SK-N-SH (cell line): ENCODE measurements at regions not wholly inside any gene's neighbourhood (a gene's known extent, or its start where the extent isn't known, plus 50 kb on each side); places are given as distances from the start of the nearest gene placed in this dataset.

Source experiments
- CTCF ChIA-PET: fragments of 300-600, 350-600 bp; formaldehyde crosslinking; extraction: SDS; loops from one replicate; lab custom pipeline; 2021; lab: Yijun Ruan, JAX
- POLR2A ChIA-PET: fragments of 350-600 bp; sonication (Branson Sonifier 250); formaldehyde crosslinking; extraction: SDS; loops from one replicate; lab custom pipeline; 2020; ENCODE audit warnings: antibody characterized with exemption, inconsistent platforms; lab: Yijun Ruan, JAX
- DNase-seq: peaks from one replicate; pipeline ENCODE4 v3.0.0; 2012
- H2AFZ ChIP-seq: fragments of 200-600 bp; sonication (generic); 2 replicates; pipeline ENCODE4 v1.8.1; 2016; ENCODE audit warnings: antibody characterized with exemption, mild to moderate bottlenecking, low read depth
- H3F3A ChIP-seq: fragments of 200-600 bp; sonication (generic); replicated peaks from 2 replicates; pipeline ENCODE3; 2016; ENCODE audit warnings: antibody characterized with exemption, mild to moderate bottlenecking; ENCODE audit not compliant: insufficient read depth
- H3K27ac ChIP-seq, 2 experiments: fragments of 200-500 bp in 1 of 2; fragments of 200-600 bp in 1 of 2; sonication (Bioruptor generic) in 1 of 2; sonication (generic), shearing (Covaris generic) in 1 of 2; 2 replicates each; pipeline versions ENCODE4 v1.5.1 to v1.6.1; 2014 to 2016; ENCODE audit warnings: low read depth in 2 of 2, inconsistent platforms in 1 of 2, low read length in 1 of 2, mild to moderate bottlenecking in 1 of 2, mixed read lengths in 1 of 2
- H3K27me3 ChIP-seq: fragments of 200-600 bp; sonication (generic), shearing (Covaris generic); 2 replicates; pipeline ENCODE4 v1.6.1; 2016; ENCODE audit warnings: mixed run types; ENCODE audit not compliant: insufficient read depth
- H3K36me3 ChIP-seq, 2 experiments: fragments of 200-500 bp in 1 of 2; fragments of 200-600 bp in 1 of 2; sonication (Bioruptor generic) in 1 of 2; sonication (generic) in 1 of 2; replicated peaks in 1 of 2; 2 replicates each; pipeline versions ENCODE3 to v1.5.1; 2014 to 2016; ENCODE audit warnings: low read length in 1 of 2, mild to moderate bottlenecking in 1 of 2; ENCODE audit not compliant: insufficient read depth in 2 of 2, control insufficient read depth in 1 of 2
- H3K4me1 ChIP-seq, 2 experiments: fragments of 200-500 bp in 1 of 2; fragments of 200-600 bp in 1 of 2; sonication (Bioruptor generic) in 1 of 2; sonication (generic), shearing (Covaris generic) in 1 of 2; 2 replicates each; pipeline versions ENCODE4 v1.5.1 to v1.6.1; 2014 to 2016; ENCODE audit warnings: low read depth in 1 of 2, low read length in 1 of 2, mixed run types in 1 of 2; ENCODE audit not compliant: insufficient read depth in 2 of 2, control insufficient read depth in 1 of 2
- H3K4me2 ChIP-seq: fragments of 200-600 bp; sonication (generic), shearing (Covaris generic); 2 replicates; pipeline ENCODE4 v1.6.1; 2017; ENCODE audit warnings: mixed run types
- H3K4me3 ChIP-seq, 2 experiments: fragments of 200-500 bp in 1 of 2; fragments of 200-600 bp in 1 of 2; sonication (Bioruptor generic) in 1 of 2; sonication (generic), shearing (Covaris generic) in 1 of 2; 2 replicates each; pipeline versions ENCODE4 v1.5.1 to v1.8.1; 2014 to 2016; ENCODE audit warnings: low read depth in 2 of 2, inconsistent platforms in 1 of 2, low read length in 1 of 2, mild to moderate bottlenecking in 1 of 2, mixed read lengths in 1 of 2, moderate library complexity in 1 of 2
- H3K79me2 ChIP-seq: fragments of 200-600 bp; sonication (generic); 2 replicates; pipeline ENCODE4 v1.8.1; 2017; ENCODE audit warnings: mild to moderate bottlenecking; ENCODE audit not compliant: insufficient read depth
- H3K9ac ChIP-seq: fragments of 200-600 bp; sonication (generic); 2 replicates; pipeline ENCODE4 v1.6.1; 2017; ENCODE audit warnings: mixed run types
- H3K9me2 ChIP-seq: fragments of 200-600 bp; sonication (generic); 2 replicates; pipeline ENCODE4 v1.6.1; 2017; ENCODE audit warnings: mixed run types
- H3K9me3 ChIP-seq: fragments of 200-600 bp; sonication (generic); 2 replicates; pipeline ENCODE4 v1.6.1; 2017; ENCODE audit warnings: mixed run types, mild to moderate bottlenecking, moderate library complexity
- H4K20me1 ChIP-seq: fragments of 200-600 bp; sonication (generic); 2 replicates; pipeline ENCODE4 v1.6.1; 2017; ENCODE audit warnings: mild to moderate bottlenecking, mixed run types; ENCODE audit not compliant: insufficient read depth
- CHD2 ChIP-seq: fragments of 150-350 bp; IDR thresholded peaks from 2 replicates; pipeline ENCODE4 v1.6.1; 2018; ENCODE audit warnings: low read length; ENCODE audit not compliant: partially characterized antibody
- EP300 ChIP-seq, 2 experiments: IDR thresholded peaks; 2 replicates each; pipeline versions ENCODE4 v1.4.0 to v1.6.1; 2012; ENCODE audit warnings: borderline replicate concordance in 1 of 2, low read depth in 1 of 2, low read length in 1 of 2
- EZH2phosphoT487 ChIP-seq: fragments of 200-600 bp; sonication (generic); IDR thresholded peaks from 2 replicates; pipeline ENCODE4 v1.6.1; 2017; ENCODE audit warnings: low read depth, mixed run types, mild to moderate bottlenecking, antibody characterized with exemption, moderate library complexity, borderline replicate concordance
- FOSL2 ChIP-seq: IDR thresholded peaks from 2 replicates; pipeline ENCODE4 v1.4.0; 2012; ENCODE audit warnings: low read depth, mild to moderate bottlenecking, moderate library complexity, borderline replicate concordance
- GATA2 ChIP-seq: sonication (generic); formaldehyde crosslinking; IDR thresholded peaks from 2 replicates; pipeline ENCODE4 v1.5.0; 2020; ENCODE audit warnings: mild to moderate bottlenecking, missing genetic modification reagents
- MXI1 ChIP-seq: IDR thresholded peaks from 2 replicates; pipeline ENCODE4 v1.6.1; 2012; ENCODE audit warnings: mild to moderate bottlenecking, low read depth, low read length, improper control_type of control experiment
- TCF12 ChIP-seq: IDR thresholded peaks from 2 replicates; pipeline ENCODE4 v1.4.0; 2012
- TEAD4 ChIP-seq: IDR thresholded peaks from 2 replicates; pipeline ENCODE4 v1.4.0; 2012; ENCODE audit warnings: mild to moderate bottlenecking, borderline replicate concordance; ENCODE audit not compliant: insufficient read depth
- TF ChIP-seq, protein P1 (sequence below): IDR thresholded peaks from 2 replicates; pipeline ENCODE4 v1.4.0; 2012; ENCODE audit warnings: low read depth, borderline replicate concordance
- TF ChIP-seq, protein P2 (sequence below): fragments of 200-600 bp; sonication (generic); IDR thresholded peaks from 2 replicates; pipeline ENCODE4 v1.6.1; 2017; ENCODE audit warnings: antibody characterized with exemption, mild to moderate bottlenecking, moderate library complexity
- TF ChIP-seq, protein P3 (sequence below): IDR thresholded peaks from 2 replicates; pipeline ENCODE4 v1.6.1; 2012; ENCODE audit warnings: mild to moderate bottlenecking, low read depth, low read length, moderate library complexity

DNA sequence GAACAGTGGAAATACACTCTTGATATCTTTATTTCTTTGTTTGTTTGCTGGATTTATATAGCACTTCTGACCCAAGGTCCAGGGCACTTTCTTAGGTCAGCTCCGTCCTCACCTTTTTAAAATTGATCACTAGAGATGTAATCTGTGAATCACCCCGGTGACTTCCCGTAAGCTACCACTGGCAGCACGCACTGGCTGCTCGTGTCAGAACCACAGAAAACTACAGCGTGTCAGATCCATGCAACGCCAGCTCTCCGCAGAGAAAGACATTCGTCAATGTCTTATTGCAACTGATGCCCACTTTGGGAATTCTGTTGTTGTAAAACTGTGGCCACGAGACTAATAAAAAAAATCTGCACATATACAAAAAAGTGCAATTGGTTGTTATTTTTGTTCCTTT, 779.4 kb upstream of the ZEB2 start (continued):
- TF ChIP-seq, protein P1, sequence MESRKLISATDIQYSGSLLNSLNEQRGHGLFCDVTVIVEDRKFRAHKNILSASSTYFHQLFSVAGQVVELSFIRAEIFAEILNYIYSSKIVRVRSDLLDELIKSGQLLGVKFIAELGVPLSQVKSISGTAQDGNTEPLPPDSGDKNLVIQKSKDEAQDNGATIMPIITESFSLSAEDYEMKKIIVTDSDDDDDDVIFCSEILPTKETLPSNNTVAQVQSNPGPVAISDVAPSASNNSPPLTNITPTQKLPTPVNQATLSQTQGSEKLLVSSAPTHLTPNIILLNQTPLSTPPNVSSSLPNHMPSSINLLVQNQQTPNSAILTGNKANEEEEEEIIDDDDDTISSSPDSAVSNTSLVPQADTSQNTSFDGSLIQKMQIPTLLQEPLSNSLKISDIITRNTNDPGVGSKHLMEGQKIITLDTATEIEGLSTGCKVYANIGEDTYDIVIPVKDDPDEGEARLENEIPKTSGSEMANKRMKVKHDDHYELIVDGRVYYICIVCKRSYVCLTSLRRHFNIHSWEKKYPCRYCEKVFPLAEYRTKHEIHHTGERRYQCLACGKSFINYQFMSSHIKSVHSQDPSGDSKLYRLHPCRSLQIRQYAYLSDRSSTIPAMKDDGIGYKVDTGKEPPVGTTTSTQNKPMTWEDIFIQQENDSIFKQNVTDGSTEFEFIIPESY = no peak
- TF ChIP-seq, protein P2, sequence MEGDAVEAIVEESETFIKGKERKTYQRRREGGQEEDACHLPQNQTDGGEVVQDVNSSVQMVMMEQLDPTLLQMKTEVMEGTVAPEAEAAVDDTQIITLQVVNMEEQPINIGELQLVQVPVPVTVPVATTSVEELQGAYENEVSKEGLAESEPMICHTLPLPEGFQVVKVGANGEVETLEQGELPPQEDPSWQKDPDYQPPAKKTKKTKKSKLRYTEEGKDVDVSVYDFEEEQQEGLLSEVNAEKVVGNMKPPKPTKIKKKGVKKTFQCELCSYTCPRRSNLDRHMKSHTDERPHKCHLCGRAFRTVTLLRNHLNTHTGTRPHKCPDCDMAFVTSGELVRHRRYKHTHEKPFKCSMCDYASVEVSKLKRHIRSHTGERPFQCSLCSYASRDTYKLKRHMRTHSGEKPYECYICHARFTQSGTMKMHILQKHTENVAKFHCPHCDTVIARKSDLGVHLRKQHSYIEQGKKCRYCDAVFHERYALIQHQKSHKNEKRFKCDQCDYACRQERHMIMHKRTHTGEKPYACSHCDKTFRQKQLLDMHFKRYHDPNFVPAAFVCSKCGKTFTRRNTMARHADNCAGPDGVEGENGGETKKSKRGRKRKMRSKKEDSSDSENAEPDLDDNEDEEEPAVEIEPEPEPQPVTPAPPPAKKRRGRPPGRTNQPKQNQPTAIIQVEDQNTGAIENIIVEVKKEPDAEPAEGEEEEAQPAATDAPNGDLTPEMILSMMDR = no peak
- TF ChIP-seq MXI1 (no peak), TCF12 (no peak), FOSL2 (no peak), CHD2 (no peak)
- TF ChIP-seq, protein P3, sequence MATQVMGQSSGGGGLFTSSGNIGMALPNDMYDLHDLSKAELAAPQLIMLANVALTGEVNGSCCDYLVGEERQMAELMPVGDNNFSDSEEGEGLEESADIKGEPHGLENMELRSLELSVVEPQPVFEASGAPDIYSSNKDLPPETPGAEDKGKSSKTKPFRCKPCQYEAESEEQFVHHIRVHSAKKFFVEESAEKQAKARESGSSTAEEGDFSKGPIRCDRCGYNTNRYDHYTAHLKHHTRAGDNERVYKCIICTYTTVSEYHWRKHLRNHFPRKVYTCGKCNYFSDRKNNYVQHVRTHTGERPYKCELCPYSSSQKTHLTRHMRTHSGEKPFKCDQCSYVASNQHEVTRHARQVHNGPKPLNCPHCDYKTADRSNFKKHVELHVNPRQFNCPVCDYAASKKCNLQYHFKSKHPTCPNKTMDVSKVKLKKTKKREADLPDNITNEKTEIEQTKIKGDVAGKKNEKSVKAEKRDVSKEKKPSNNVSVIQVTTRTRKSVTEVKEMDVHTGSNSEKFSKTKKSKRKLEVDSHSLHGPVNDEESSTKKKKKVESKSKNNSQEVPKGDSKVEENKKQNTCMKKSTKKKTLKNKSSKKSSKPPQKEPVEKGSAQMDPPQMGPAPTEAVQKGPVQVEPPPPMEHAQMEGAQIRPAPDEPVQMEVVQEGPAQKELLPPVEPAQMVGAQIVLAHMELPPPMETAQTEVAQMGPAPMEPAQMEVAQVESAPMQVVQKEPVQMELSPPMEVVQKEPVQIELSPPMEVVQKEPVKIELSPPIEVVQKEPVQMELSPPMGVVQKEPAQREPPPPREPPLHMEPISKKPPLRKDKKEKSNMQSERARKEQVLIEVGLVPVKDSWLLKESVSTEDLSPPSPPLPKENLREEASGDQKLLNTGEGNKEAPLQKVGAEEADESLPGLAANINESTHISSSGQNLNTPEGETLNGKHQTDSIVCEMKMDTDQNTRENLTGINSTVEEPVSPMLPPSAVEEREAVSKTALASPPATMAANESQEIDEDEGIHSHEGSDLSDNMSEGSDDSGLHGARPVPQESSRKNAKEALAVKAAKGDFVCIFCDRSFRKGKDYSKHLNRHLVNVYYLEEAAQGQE = no peak

DNA sequence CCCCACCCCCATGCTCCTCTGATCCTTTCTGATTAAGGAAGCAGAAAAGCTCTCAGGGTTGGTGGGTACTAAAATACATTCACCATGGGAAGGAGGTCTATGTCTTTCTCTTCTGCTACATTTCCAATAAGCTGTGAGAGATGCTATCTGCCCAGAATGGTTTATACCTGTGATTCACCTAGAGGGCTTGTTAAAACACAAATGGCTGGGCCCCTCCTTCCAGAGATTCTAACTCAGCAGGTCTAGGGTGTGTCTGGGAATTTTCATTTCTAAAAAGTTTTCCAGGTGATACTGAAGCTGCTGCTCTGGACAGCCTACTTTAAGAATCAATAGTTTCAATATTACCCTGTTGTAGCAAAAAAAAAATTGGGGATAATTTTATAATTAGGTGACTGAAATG, 772.2 kb upstream of the ZEB2 start:
- H3K79me2 ChIP-seq = no peaks in the 10 kb centered on the region
- H2AFZ ChIP-seq = no peak overlapping the region
- H3K4me2 ChIP-seq = no peak overlapping the region
- H3K27me3 ChIP-seq = no peaks in the 10 kb centered on the region
- H3K9ac ChIP-seq = no peak overlapping the region
- H3K4me3 ChIP-seq = no peak overlapping the region
- H3K27ac ChIP-seq = no peak overlapping the region
- CTCF ChIA-PET = no interaction called here
- no peaks in the 10 kb centered on the region for H3K9me3 ChIP-seq
- H3K36me3 ChIP-seq = no peaks in the 10 kb centered on the region
- no peak for DNase-seq
- TF ChIP-seq GATA2 (CRISPR knock-in tag) = no peak
- no peak for TF ChIP-seq FOSL2
- no peak for TF ChIP-seq CHD2
- no peak for TF ChIP-seq EZH2phosphoT487
- no peak for TF ChIP-seq EP300 (IDR thresholded peaks at IDR 0.05; ENCODE audit: borderline replicate concordance in 1 of 2, low read depth in 1 of 2, low read length in 1 of 2)
- TF ChIP-seq, protein P1 = no peak
- no peak for TF ChIP-seq TEAD4
- TF ChIP-seq, all 33 proteins: peak for 0
- H3K9me2 ChIP-seq = no peaks in the 10 kb centered on the region
- POLR2A ChIA-PET = no interaction called here
- no peaks in the 10 kb centered on the region for H3F3A ChIP-seq
- H3K4me1 ChIP-seq = no peaks in the 10 kb centered on the region
- no peaks in the 10 kb centered on the region for H4K20me1 ChIP-seq
